Activated CD4-positive, alpha-beta T cell treated with anti-CD3 and anti-CD28 coated beads, Interleukin-2, amount 10 ng/mL, durations not matched to agents 24 days and 14 days (primary cell): ENCODE measurements at regions not wholly inside any gene's neighbourhood (a gene's known extent, or its start where the extent isn't known, plus 50 kb on each side); places are given as distances from the start of the nearest gene placed in this dataset.

Experiments
- DNase-seq: peaks from one replicate; pipeline ENCODE4 v3.0.0; 2022
- H3K27ac Mint-ChIP-seq: one replicate; pipeline ENCODE4 v1.8.0; 2022; ENCODE audit warnings: mild to moderate bottlenecking, mixed read lengths
- H3K27me3 Mint-ChIP-seq: one replicate; pipeline ENCODE4 v1.8.0; 2022; ENCODE audit warnings: mixed read lengths
- H3K36me3 Mint-ChIP-seq: one replicate; pipeline ENCODE4 v1.8.0; 2022; ENCODE audit warnings: low read depth, mild to moderate bottlenecking, mixed read lengths
- H3K4me1 Mint-ChIP-seq: one replicate; pipeline ENCODE4 v1.8.0; 2021; ENCODE audit warnings: mixed read lengths
- H3K4me3 Mint-ChIP-seq: one replicate; pipeline ENCODE4 v1.8.0; 2022; ENCODE audit warnings: mild to moderate bottlenecking, moderate library complexity, mixed read lengths
- H3K9me3 Mint-ChIP-seq: one replicate; pipeline ENCODE4 v1.8.0; 2021; ENCODE audit warnings: mixed read lengths
- intact Hi-C: fragments of 100-400 bp; cut with micrococcal nuclease; formaldehyde crosslinking; loops from one replicate; pipeline ENCODE4 v1.15.1; 2023

- no peak overlapping the region for H3K27ac Mint-ChIP-seq
- no peaks in the 10 kb centered on the region for H3K36me3 Mint-ChIP-seq
- H3K4me1 Mint-ChIP-seq, result peaks cover 17% of the 10 kb centered on the region
- H3K9me3 Mint-ChIP-seq, result no peaks in the 10 kb centered on the region
- intact Hi-C loops, result no loop called here
- no peak overlapping the region for H3K4me3 Mint-ChIP-seq
- no peak for DNase-seq
- peaks cover 39% of the 10 kb centered on the region for H3K27me3 Mint-ChIP-seq
Observed at GRCh38 chr20:19940988-19941460, 76.1 kb upstream of the NAA20 start.

GRCh38 chr20:19942611-19943010 is 74.6 kb upstream of the NAA20 start:
- intact Hi-C loops, result no loop called here

DNA sequence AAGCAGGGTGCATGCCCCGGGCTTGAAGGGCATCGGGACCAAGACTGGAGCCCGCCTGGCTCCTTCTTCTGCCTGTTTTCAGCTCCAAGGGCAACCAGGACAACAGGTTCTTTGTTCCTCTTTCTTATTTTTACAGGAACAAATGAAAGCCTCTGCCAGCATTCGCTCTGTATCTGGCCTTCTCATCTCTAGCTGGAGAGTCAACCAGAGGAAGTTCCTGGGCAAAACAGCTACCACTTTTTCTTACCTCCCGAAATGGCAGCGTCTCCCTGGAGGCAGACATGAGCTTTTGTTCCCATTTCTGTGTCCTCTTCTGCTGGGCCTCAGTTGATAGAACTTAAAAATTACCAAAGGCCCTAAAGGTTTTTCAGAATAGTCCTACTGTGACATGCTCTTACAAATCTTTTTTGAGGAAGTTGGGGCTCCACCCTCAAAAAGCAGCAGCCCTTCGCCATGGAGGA is 74.1 kb upstream of the NAA20 start:
- no peak for DNase-seq
- Mint-ChIP-seq H3K27ac (no peak overlapping the region), H3K9me3 (no peaks in the 10 kb centered on the region), H3K4me1 (peaks cover 6% of the 10 kb centered on the region), H3K4me3 (no peak overlapping the region), H3K27me3 (peaks cover 23% of the 10 kb centered on the region), H3K36me3 (no peaks in the 10 kb centered on the region)
- intact Hi-C loops, result no loop called here

More at GRCh38 chr20:19942611-19943010, 74.6 kb upstream of the NAA20 start:
- Mint-ChIP-seq H3K27ac (no peak overlapping the region), H3K4me1 (peaks cover 10% of the 10 kb centered on the region), H3K9me3 (no peaks in the 10 kb centered on the region), H3K27me3 (peaks cover 28% of the 10 kb centered on the region), H3K4me3 (no peak overlapping the region), H3K36me3 (no peaks in the 10 kb centered on the region)
- no peak for DNase-seq

GRCh38 chr20:19944772-19945459 is 72.2 kb upstream of the NAA20 start:
- peaks cover 16% of the 10 kb centered on the region for H3K27me3 Mint-ChIP-seq
- intact Hi-C loops, result no loop called here
- no peak for DNase-seq
- no peaks in the 10 kb centered on the region for H3K9me3 Mint-ChIP-seq
- H3K4me1 Mint-ChIP-seq, result peaks cover 3% of the 10 kb centered on the region
- H3K27ac Mint-ChIP-seq, result peak overlapping the region; percentile 53
- no peak overlapping the region for H3K4me3 Mint-ChIP-seq
- H3K36me3 Mint-ChIP-seq, result no peaks in the 10 kb centered on the region

- DNase-seq, result no peak
- Mint-ChIP-seq H3K4me3 (no peak overlapping the region), H3K4me1 (peaks cover 3% of the 10 kb centered on the region), H3K9me3 (no peaks in the 10 kb centered on the region), H3K27ac (peak overlapping the region; percentile 53), H3K27me3 (peaks cover 11% of the 10 kb centered on the region), H3K36me3 (no peaks in the 10 kb centered on the region)
- intact Hi-C loops, result no loop called here
Observed at GRCh38 chr20:19945732-19946670, 71.2 kb upstream of the NAA20 start.

GRCh38 chr20:19947611-19948264 is 69.4 kb upstream of the NAA20 start:
- Mint-ChIP-seq H3K4me1 (peaks cover 3% of the 10 kb centered on the region), H3K27ac (no peak overlapping the region), H3K36me3 (no peaks in the 10 kb centered on the region), H3K27me3 (peaks cover 14% of the 10 kb centered on the region), H3K9me3 (no peaks in the 10 kb centered on the region), H3K4me3 (no peak overlapping the region)
- intact Hi-C loops, result no loop called here
- no peak for DNase-seq

DNA sequence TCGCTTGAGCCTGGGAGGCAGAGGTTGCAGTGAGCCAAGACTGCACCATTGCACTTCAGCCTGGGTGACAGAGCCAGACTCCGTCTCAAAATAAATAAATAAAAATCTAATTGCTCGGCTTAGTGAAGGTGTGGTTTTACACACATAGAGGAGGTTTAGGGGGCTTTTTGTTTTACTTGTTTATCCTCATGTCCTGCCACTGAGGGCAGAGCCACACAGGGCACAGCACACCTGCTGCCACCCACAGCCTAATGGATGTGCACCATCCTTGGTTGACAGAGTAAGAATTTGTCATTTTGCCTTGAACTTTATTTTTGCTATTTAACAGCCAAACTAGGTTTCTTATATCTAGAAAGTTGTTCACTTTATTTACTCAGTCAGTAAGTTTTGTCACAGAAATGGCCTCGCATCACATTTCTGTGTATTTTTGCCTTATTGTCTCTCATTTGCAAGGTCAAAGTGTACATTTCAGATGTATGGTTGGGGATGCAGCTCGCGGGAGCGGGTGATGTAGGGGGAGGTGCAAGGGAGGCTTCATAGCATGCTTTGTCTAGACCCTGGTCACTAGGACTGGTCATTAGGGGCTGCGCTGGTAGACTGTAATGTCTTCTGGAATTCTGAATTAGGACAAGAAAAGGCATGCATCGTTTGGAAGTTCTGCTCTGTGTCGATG is 67.8 kb upstream of the NAA20 start:
- H3K9me3 Mint-ChIP-seq, result no peaks in the 10 kb centered on the region
- no peaks in the 10 kb centered on the region for H3K36me3 Mint-ChIP-seq
- no peak overlapping the region for H3K4me3 Mint-ChIP-seq
- H3K4me1 Mint-ChIP-seq, result peaks cover 3% of the 10 kb centered on the region
- H3K27ac Mint-ChIP-seq, result no peak overlapping the region
- peaks cover 11% of the 10 kb centered on the region for H3K27me3 Mint-ChIP-seq
- intact Hi-C loops, result no loop called here
- no peak for DNase-seq

- H3K4me1 Mint-ChIP-seq, result peaks cover 3% of the 10 kb centered on the region
- intact Hi-C loops, result no loop called here
- H3K27ac Mint-ChIP-seq, result no peak overlapping the region
- no peaks in the 10 kb centered on the region for H3K9me3 Mint-ChIP-seq
- H3K27me3 Mint-ChIP-seq, result peaks cover 11% of the 10 kb centered on the region
- no peak overlapping the region for H3K4me3 Mint-ChIP-seq
- no peak for DNase-seq
- no peaks in the 10 kb centered on the region for H3K36me3 Mint-ChIP-seq
Observed at GRCh38 chr20:19950042-19950441, 67.1 kb upstream of the NAA20 start.

DNA sequence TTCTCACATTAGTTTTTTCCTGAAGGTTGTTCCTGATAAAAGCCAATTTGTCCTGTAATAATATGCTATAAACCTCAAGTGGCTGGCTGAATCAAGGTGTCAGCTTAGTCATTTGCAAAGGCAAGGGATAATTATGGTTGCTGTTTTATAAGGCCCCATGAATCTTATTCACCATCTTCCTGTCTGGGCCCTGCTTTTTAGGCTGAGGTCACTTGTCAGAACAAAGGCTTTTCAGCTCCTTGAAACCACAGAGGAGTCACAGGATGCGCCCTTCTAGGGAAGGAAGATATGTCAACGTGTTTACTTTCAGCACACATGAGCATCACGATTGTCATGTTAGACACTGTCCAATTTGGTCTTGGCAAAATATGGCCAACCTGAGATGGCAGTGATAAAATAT is 64.8 kb upstream of the NAA20 start:
- DNase-seq, result no peak
- Mint-ChIP-seq H3K9me3 (no peaks in the 10 kb centered on the region), H3K27ac (no peak overlapping the region), H3K4me1 (no peaks in the 10 kb centered on the region), H3K36me3 (no peaks in the 10 kb centered on the region), H3K4me3 (no peak overlapping the region), H3K27me3 (peaks cover 8% of the 10 kb centered on the region)
- intact Hi-C loops, result no loop called here

DNA sequence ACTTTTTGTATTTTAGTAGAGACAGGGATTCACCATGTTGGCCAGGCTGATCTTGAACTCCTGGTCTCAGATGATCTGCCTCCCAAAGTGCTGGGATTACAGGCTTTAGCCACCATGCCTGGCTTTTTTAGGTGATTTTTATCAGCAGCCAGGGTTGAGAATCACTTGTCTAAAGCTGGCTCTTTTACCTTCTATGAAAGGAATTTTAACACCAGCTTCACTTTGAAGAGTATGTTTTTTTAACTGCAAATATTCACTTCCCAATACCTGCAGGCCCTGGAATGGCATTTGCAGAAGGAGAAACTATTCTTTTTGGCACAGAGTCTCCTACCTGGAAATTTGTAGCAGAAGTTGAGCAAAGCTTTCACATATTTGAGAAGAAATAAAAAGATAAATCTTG is 63.6 kb upstream of the NAA20 start:
- intact Hi-C loops, result no loop called here
- H3K4me1 Mint-ChIP-seq, result no peaks in the 10 kb centered on the region
- H3K27ac Mint-ChIP-seq, result no peak overlapping the region
- H3K27me3 Mint-ChIP-seq, result peaks cover 8% of the 10 kb centered on the region
- no peaks in the 10 kb centered on the region for H3K9me3 Mint-ChIP-seq
- no peak for DNase-seq
- no peaks in the 10 kb centered on the region for H3K36me3 Mint-ChIP-seq
- no peak overlapping the region for H3K4me3 Mint-ChIP-seq

GRCh38 chr20:19956976-19957375 is 60.2 kb upstream of the NAA20 start:
- DNase-seq, result no peak
- H3K27ac Mint-ChIP-seq, result no peak overlapping the region
- H3K36me3 Mint-ChIP-seq, result no peaks in the 10 kb centered on the region
- no peaks in the 10 kb centered on the region for H3K9me3 Mint-ChIP-seq
- H3K27me3 Mint-ChIP-seq, result no peaks in the 10 kb centered on the region
- intact Hi-C loops, result no loop called here
- no peaks in the 10 kb centered on the region for H3K4me1 Mint-ChIP-seq
- H3K4me3 Mint-ChIP-seq, result no peak overlapping the region

GRCh38 chr20:19958219-19958618 is 58.9 kb upstream of the NAA20 start:
- no peaks in the 10 kb centered on the region for H3K4me1 Mint-ChIP-seq
- H3K27ac Mint-ChIP-seq, result no peak overlapping the region
- no peak for DNase-seq
- H3K4me3 Mint-ChIP-seq, result no peak overlapping the region
- H3K36me3 Mint-ChIP-seq, result no peaks in the 10 kb centered on the region
- H3K27me3 Mint-ChIP-seq, result no peaks in the 10 kb centered on the region
- H3K9me3 Mint-ChIP-seq, result no peaks in the 10 kb centered on the region
- intact Hi-C loops, result no loop called here

GRCh38 chr20:19958928-19959327 is 58.2 kb upstream of the NAA20 start:
- H3K36me3 Mint-ChIP-seq, result no peaks in the 10 kb centered on the region
- H3K27ac Mint-ChIP-seq, result no peak overlapping the region
- DNase-seq, result no peak
- H3K27me3 Mint-ChIP-seq, result no peaks in the 10 kb centered on the region
- H3K9me3 Mint-ChIP-seq, result no peaks in the 10 kb centered on the region
- no peak overlapping the region for H3K4me3 Mint-ChIP-seq
- intact Hi-C loops, result no loop called here
- no peaks in the 10 kb centered on the region for H3K4me1 Mint-ChIP-seq
